Endothelial cell of umbilical vein (primary cell): ENCODE measurements at regions not wholly inside any gene's neighbourhood (a gene's known extent, or its start where the extent isn't known, plus 50 kb on each side); places are given as distances from the start of the nearest gene placed in this dataset.

Experiments
- BruUV-seq: library from RNA; stranded (reverse); fragments of 400-500 nt; replicated peaks from 2 replicates; lab custom pipeline; 2021; lab: Mats Ljungman, UMichigan
- CTCF ChIA-PET: fragments of 300-600, 350-600 bp; sonication (Branson Sonifier 250); formaldehyde crosslinking; loops from one replicate; lab custom pipeline; 2021; ENCODE audit warnings: antibody characterized with exemption, inconsistent platforms; lab: Charles Lee
- POLR2A ChIA-PET: fragments of 300-600, 350-600 bp; sonication (Branson Sonifier 250); formaldehyde crosslinking; loops from one replicate; lab custom pipeline; 2021; ENCODE audit warnings: antibody characterized with exemption, inconsistent platforms; lab: Charles Lee
- DNase-seq: peaks from one replicate; pipeline ENCODE4 v3.0.0-alpha.2; 2011; ENCODE audit warnings: low read depth, low spot score
- FAIRE-seq: peaks from 2 replicates; lab custom pipeline; 2011; peaks lifted over from hg19 to GRCh38; lab: Jason Lieb, UNC
- H2AFZ ChIP-seq: 2 replicates; pipeline ENCODE4 v1.6.0; 2012; ENCODE audit warnings: low read depth, low read length, control low read depth, inconsistent platforms
- H3K27ac ChIP-seq: 2 replicates; pipeline ENCODE4 v1.5.1; 2011; ENCODE audit warnings: low read depth, mild to moderate bottlenecking, control low read depth, low read length, moderate library complexity; ENCODE audit not compliant: insufficient read depth
- H3K27me3 ChIP-seq, 2 experiments: 2 replicates each; pipeline versions ENCODE4 v1.6.0 to v1.6.1; 2011; ENCODE audit warnings: low read length in 2 of 2, mixed read lengths in 1 of 2; ENCODE audit not compliant: control insufficient read depth in 2 of 2, insufficient read depth in 2 of 2
- H3K36me3 ChIP-seq, 2 experiments: 2 replicates in 1 of 2; 3 replicates in 1 of 2; pipeline ENCODE4 v1.5.1; 2011; ENCODE audit warnings: low read length in 2 of 2, mild to moderate bottlenecking in 1 of 2, moderate library complexity in 1 of 2; ENCODE audit not compliant: control insufficient read depth in 2 of 2, insufficient read depth in 2 of 2; ENCODE audit errors: extremely low read depth in 1 of 2
- H3K4me1 ChIP-seq: 3 replicates; pipeline ENCODE4 v1.5.1; 2011; ENCODE audit warnings: mild to moderate bottlenecking, low read length; ENCODE audit not compliant: control insufficient read depth, insufficient read depth; ENCODE audit errors: extremely low read depth
- H3K4me2 ChIP-seq: 2 replicates; pipeline ENCODE4 v1.6.1; 2011; ENCODE audit warnings: low read length, control low read depth, mixed read lengths; ENCODE audit not compliant: insufficient read depth
- H3K4me3 ChIP-seq, 3 experiments: fragments of 200-600 bp in 1 of 3; sonication (generic), shearing (Covaris generic) in 1 of 3; replicated peaks in 1 of 3; 2 replicates each; pipeline ENCODE4 v1.5.1; 2011 to 2016; ENCODE audit warnings: control low read depth in 3 of 3, low read length in 3 of 3, mild to moderate bottlenecking in 2 of 3, inconsistent platforms in 1 of 3, low read depth in 1 of 3, moderate library complexity in 1 of 3; ENCODE audit not compliant: insufficient read depth in 1 of 3
- H3K79me2 ChIP-seq: 2 replicates; pipeline ENCODE4 v1.6.0; 2012; ENCODE audit warnings: low read length, inconsistent platforms; ENCODE audit not compliant: control insufficient read depth, insufficient read depth
- H3K9ac ChIP-seq: replicated peaks from 2 replicates; pipeline ENCODE3; 2011; ENCODE audit warnings: low read length, control low read depth; ENCODE audit not compliant: insufficient read depth; ENCODE audit errors: extremely low read depth
- H3K9me1 ChIP-seq: replicated peaks from 3 replicates; pipeline ENCODE4 v1.6.0; 2011; ENCODE audit warnings: mild to moderate bottlenecking, low read length; ENCODE audit not compliant: control insufficient read depth, insufficient read depth; ENCODE audit errors: extremely low read depth
- H3K9me3 ChIP-seq: replicated peaks from 2 replicates; pipeline ENCODE4 v1.5.1; 2012; ENCODE audit warnings: low read length, inconsistent platforms; ENCODE audit not compliant: control insufficient read depth, insufficient read depth
- H4K20me1 ChIP-seq: replicated peaks from 2 replicates; pipeline ENCODE3; 2011; ENCODE audit warnings: mild to moderate bottlenecking, low read length; ENCODE audit not compliant: control insufficient read depth, insufficient read depth; ENCODE audit errors: extremely low read depth
- CTCF ChIP-seq, 2 donors: IDR thresholded peaks; 1 replicate in 1 of 2; 2 replicates in 1 of 2; pipeline ENCODE4 v1.5.1; 2011; ENCODE audit warnings: low read length in 2 of 2, mild to moderate bottlenecking in 2 of 2, moderate library complexity in 2 of 2, control low read depth in 1 of 2, inconsistent platforms in 1 of 2, low read depth in 1 of 2; ENCODE audit not compliant: insufficient read depth in 1 of 2; ENCODE audit errors: extremely low read depth in 1 of 2
- EZH2 ChIP-seq: IDR thresholded peaks from 2 replicates; pipeline ENCODE4 v1.6.1; 2012; ENCODE audit warnings: borderline replicate concordance, low read depth, mild to moderate bottlenecking, moderate library complexity, low read length, inconsistent platforms; ENCODE audit not compliant: severe bottlenecking
- FOS ChIP-seq: IDR thresholded peaks from 2 replicates; pipeline ENCODE4 v1.6.1; 2011; ENCODE audit warnings: mild to moderate bottlenecking, low read length, moderate library complexity, borderline replicate concordance; ENCODE audit not compliant: insufficient read depth
- GATA2 ChIP-seq: IDR thresholded peaks from 2 replicates; pipeline ENCODE4 v1.7.0; 2011; ENCODE audit warnings: low read depth, mild to moderate bottlenecking, moderate library complexity, mixed read lengths, low read length; ENCODE audit not compliant: insufficient read length, insufficient read depth
- JUN ChIP-seq: IDR thresholded peaks from 2 replicates; pipeline ENCODE4 v1.6.1; 2011; ENCODE audit warnings: borderline replicate concordance, low read depth; ENCODE audit not compliant: insufficient read length, insufficient read depth
- MAX ChIP-seq: IDR thresholded peaks from 2 replicates; pipeline ENCODE4 v1.6.1; 2011; ENCODE audit not compliant: insufficient read depth, insufficient read length
- MYC ChIP-seq: IDR thresholded peaks from one replicate; pipeline ENCODE4 v1.6.1; 2011; ENCODE audit warnings: mild to moderate bottlenecking, low read depth, low read length
- POLR2A ChIP-seq: IDR thresholded peaks from 2 replicates; pipeline ENCODE4 v1.6.1; 2012; ENCODE audit warnings: low read depth, mild to moderate bottlenecking, control low read depth, low read length
- POLR2AphosphoS5 ChIP-seq: IDR thresholded peaks from 2 replicates; pipeline ENCODE4 v1.6.1; 2012; ENCODE audit warnings: low read depth, mild to moderate bottlenecking, control low read depth, low read length, moderate library complexity; ENCODE audit not compliant: insufficient read depth
- dilution Hi-C: fragments of 300-500 bp; cut with MboI; formaldehyde crosslinking; loops from one replicate; pipeline ENCODE4 v1.15.0; 2019; ENCODE audit warnings: low sequenced_read_pairs; ENCODE audit not compliant: extremely low pct_ligation_motif_present
- intact Hi-C: fragments of 100-400 bp; cut with micrococcal nuclease; formaldehyde crosslinking; loops from one replicate; pipeline ENCODE4 v1.10.0; 2022

GRCh38 chrY:21022326-21023044, 266.6 kb downstream of the RPS4Y2 start:
- Histone ChIP-seq H4K20me1 (no peaks in the 10 kb centered on the region), H3K36me3 (no peaks in the 10 kb centered on the region), H3K9me3 (no peaks in the 10 kb centered on the region), H2AFZ (no peak overlapping the region), H3K27ac (no peak overlapping the region), H3K79me2 (no peaks in the 10 kb centered on the region), H3K9me1 (no peaks in the 10 kb centered on the region), H3K4me1 (no peaks in the 10 kb centered on the region), H3K4me2 (no peak overlapping the region), H3K27me3 (no peaks in the 10 kb centered on the region), H3K9ac (no peak overlapping the region), H3K4me3 (no peak overlapping the region)
- no TSS peak for BruUV-seq
- ChIA-PET CTCF (no interaction called here), POLR2A (no interaction called here)
- TF ChIP-seq EZH2 (no peak), FOS (no peak), GATA2 (no peak), CTCF (IDR thresholded peaks at IDR 0.05; ENCODE audit: extremely low read depth in 1 of 2, insufficient read depth in 1 of 2, low read depth in 1 of 2, low read length in 2 of 2) (no peak), JUN (no peak), POLR2A (no peak), MYC (no peak), POLR2AphosphoS5 (no peak), MAX (no peak)
- intact Hi-C loops = no loop called here
- DNase-seq = no peak
- no peak for FAIRE-seq
- dilution Hi-C loops = no loop called here
